HG03432 (cell line): ENCODE measurements at regions not wholly inside any gene's neighbourhood (a gene's known extent, or its start where the extent isn't known, plus 50 kb on each side); places are given as distances from the start of the nearest gene placed in this dataset.

Source experiments
- ATAC-seq: cut with Tn5 transposase; IDR thresholded peaks from one replicate; pipeline ENCODE4 v1.9.1; 2021; ENCODE audit warnings: mild to moderate bottlenecking, moderate library complexity; ENCODE audit not compliant: unreplicated experiment

DNA sequence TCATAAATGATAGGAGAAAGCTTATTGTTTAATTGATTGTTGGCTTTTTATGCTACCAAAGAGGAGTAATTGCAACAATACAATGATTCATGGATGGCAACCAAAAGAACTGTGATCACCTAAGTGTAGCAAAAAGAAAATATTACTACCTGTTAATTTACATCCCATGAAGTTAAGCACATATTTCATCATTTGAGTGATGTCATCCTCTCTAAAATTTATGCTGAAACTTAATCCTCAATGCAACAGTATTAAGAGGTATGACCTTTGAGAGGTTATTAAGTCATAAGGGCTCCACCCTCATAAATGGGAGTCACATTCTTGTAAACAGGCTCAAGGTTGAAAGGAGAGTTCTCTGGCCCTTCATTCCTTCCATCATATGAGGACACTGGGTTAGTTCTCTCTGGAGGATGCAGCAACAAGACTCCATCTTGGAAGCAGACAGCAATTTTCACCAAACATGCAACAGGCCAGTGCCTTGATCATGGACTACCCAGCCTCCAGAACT is 190.6 kb upstream of the GRIK2 start:
- no peak for ATAC-seq

DNA sequence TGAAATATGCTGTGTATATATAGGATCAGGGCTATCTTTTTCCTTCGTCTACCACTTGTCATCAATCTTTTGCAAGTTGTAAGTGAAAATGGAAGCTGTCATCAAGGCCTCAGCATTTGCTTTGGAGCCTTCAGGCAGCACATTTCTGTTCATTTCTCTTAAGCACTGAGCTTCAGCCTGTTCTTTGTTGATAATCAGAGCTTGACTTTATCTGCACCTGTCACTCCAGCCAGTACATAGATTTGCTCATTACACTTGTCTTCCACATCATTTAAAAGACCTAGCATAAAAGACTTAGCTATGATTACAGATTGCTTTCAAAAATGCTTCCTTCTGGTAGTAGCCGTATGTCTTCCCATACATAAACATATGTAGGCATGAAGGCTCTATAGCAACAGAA is 189.8 kb upstream of the GRIK2 start:
- no peak for ATAC-seq

DNA sequence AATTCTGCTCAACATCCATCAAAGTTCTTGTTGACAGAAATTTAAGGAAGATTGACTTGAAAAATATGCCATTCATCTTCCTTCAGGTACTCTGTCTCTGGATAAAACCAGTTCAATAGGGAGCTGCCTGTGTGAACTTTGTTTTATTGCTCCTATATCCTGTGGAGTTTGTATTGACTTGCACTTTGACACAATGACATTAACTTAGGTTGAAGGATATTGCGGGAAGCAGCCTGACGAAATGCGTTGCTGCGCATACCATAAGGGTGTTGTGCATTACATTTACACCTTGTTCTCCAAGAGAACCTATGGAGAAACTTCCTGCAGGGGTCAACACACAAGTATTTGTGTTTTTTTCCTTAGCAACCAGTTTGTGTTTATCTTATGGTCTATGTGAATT is 185.4 kb upstream of the GRIK2 start:
- no peak for ATAC-seq

DNA sequence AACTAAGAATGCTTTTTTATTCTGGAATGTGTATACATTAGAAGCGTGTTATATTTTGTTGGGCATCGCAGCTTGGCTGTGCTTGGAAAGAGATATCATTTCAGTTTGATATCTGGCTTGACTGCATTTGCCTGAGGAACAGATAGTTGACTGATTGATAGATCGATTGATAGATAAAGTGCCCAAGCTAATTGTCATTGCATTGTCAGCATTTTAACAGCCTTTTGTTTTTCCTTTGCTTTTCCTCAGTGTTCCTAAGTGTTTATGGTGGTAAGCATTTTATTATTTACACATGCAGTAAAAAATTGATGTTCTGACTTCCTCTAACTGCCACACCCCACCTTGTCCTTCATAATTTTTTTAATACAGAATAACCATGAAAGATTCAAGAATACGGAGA is 180.9 kb upstream of the GRIK2 start:
- no peak for ATAC-seq

DNA sequence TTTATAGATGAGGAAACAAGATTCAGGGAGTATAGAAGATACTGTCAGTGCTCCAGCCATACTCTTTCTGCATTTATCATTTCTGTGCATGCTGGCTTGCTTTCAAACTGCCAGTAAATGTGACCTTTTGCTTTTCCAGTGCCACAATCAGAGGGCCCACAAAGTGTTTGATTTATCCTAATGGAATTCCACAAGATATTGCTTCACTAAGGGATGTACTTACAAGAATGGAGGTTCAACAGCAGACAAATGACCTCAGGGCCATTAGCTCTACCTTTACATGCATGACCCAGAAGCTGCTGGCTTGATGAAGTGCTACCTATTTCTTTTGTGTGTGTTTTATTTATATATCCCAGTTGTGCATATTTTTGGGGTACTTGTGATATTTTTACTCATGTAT is 171.5 kb upstream of the GRIK2 start:
- no peak for ATAC-seq

DNA sequence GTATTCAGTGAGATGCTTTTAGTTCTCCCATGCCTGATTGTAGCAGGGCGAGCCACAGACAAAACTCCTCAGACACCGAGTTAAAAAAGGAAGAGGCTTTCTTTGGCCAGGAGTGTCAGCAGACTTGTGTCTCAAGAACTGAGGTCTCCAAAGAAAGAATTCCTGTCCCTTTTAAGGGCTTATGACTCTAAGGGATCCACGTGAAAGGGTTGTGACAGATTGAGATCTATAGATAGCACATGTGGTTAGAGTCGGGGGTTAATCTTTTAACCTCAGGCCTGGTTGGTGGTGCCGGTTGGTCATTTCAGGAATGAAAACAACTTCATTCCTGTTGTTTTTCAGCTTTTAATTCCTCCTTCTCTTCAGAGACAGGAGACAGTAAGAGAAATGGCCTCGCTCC is 168.8 kb upstream of the GRIK2 start:
- ATAC-seq, result no peak

DNA sequence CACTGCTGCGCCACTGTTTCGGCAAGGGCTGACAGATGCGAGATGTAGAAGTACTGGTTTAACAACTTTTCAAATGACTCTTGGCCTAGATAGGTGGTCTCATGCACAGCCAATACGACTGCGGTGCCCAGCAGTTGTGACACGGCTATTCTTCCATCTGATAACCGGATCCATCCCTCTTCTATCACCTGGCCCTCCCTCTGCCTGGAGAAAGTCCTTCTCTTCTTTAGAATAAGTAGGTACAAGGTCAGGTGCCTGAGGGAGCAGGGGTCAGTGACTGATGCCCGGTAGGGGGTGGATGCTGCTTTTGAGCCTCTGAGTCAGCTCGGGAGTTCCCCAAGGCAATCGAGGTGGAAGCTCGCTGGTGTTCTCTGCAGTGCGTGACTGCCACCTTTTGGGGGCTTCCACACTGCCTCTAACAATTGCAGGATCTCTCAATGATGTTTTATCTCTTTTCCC is 166.8 kb upstream of the GRIK2 start:
- peak; percentile 67 for ATAC-seq

DNA sequence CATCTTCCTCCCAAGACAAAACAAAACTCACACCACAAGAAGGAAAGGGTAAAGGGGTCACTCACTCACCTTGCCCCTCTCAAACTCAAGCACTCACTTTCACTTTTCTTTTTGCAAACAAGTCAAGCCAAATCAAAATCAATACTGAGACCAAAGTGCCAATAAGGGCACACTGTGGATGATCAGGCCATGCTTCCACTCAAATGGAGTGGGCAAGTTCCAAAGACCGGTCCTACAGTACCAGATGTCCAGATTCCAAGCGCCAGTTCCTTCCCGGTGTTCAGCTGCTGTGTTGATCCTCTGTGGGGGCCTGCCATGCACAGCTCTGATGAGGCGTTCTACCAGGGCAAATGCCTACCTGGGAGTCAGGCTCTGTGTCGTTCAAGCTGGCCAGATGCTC is 162.6 kb upstream of the GRIK2 start:
- ATAC-seq, result no peak

DNA sequence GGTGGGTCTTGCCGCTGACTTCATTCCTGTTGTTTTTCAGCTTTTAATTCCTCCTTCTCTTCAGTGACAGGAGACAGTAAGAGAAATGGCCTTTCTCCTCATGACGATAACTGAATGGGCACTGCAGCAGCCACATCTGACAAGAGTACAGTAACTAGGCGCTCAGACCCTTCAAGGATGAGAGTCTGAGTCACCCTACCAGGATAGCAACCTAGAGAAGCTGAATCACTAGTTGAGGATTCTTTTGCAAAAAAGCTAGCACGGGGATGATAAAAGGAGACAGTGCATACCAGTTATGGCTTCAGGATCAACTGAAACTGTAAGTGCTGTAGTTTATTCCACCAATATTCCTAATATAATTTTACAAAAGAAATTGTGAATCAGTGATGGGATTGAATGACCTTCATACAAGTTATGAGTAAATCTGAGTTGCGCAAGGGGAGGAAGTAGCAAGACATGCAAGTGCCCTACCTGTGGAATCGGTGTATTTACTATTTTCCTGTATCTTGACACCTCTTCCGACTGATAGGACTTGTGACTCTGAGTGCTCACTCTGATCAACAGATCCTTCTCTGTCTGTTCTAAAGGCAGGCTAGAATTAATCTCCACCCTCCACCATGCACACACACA is 161.8 kb upstream of the GRIK2 start:
- no peak for ATAC-seq

DNA sequence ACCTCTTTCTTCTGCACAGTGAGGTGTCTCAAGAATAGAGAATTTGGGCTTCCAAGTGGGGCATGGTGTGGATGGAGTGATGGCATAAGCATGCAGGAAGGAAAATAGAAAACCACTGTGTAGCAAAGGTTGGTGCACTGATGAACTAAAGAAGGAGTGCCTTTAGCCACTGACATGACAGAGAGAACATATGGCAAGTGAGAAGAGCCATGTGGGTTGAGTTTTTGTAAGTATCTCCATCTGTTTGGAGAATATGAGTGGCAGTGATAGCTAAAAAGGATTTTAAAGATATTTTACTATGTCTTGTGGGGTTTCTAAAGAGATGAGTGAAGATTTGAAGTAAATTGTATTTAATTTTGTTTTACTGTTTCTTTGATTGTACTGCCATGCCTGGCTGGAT is 160.5 kb upstream of the GRIK2 start:
- no peak for ATAC-seq

DNA sequence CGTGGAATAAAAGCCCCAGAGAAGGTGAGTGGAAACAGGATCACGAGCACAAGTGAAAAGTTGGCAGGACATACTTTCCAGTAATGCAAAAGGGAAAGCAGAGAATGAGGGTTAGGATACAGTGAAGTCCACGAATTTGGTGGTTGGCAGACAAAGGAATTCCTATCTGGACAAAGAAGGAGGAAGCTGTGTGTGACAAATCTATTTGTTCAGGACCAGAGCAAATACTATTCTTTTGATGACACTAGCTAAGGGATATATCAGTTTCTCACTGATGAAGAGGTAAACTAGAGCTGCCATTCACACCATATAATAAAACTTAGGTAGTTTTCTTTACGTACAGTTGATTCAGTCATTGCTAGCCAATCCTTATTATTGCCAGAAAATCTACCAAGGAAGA is 156.8 kb upstream of the GRIK2 start:
- no peak for ATAC-seq

DNA sequence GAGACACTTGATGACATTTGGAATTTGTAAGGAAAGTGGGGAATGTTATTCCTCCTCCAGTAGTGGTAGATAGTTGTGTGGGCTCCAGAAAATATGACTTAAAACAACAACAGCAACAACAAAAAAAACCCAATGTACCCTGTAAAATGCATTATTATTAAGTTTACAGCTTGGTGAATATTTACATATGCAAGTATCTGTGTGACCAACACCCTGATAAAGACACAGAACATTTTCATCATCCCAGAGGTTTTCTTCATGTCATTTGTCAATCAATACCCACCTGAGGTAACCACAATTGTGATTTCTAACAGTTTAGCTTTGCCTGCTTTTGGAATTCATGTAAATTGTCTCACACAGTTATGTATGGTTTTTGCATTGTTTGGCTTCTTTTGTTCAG is 152.1 kb upstream of the GRIK2 start:
- ATAC-seq, result no peak

DNA sequence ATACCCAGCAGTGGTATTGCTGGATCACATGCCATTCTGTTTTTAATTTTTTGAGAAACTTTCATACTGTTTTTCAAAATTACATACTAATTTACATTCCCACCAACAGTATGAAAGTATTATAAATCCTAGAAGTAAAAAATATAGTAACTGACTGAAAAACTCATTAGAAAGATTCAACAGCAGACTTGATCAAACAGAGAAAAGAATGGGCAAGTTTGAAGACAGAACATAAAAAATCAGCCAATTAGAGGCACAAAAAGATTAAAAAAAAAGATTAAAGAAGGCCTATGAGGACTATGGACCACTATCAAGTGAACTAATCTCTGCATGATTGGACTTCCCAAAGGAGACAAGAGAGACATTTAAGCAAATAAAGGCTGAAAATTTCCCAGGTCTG is 144.0 kb upstream of the GRIK2 start:
- no peak for ATAC-seq

DNA sequence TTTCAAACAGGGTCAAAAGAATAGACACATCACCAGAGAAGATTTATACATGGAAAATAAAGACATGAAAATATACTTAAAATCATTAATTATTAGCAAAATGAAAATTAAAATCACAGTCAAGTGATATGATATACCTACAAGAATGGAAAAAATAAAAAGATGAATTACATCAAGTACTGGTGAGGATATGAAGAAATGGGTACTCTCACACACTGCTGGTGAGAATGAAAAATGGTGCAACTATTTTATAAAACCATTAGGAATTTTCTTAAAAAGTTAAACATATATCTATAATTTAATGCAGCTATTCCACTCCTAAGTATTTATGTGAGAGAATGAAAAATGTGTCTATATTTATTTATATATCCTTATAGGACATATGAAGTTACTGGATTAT is 136.3 kb upstream of the GRIK2 start:
- no peak for ATAC-seq

DNA sequence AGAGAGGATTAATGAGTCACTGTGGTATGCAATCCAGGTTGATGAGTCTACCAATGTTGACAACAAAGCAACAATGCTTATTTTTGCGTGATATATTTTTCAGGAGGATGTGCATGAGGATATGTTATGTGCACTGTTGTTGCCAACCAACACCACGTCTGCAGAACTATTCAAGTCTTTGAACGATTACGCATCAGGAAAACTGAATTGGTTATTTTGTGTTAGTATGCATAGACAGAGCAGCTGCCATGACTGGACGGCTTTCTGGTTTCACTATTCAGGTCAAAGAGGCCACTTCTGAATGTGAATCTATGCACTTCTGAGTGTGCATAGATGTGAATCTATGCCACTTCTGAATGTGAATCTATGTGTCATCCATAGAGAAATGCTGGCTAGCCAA is 134.0 kb upstream of the GRIK2 start:
- ATAC-seq, result no peak

DNA sequence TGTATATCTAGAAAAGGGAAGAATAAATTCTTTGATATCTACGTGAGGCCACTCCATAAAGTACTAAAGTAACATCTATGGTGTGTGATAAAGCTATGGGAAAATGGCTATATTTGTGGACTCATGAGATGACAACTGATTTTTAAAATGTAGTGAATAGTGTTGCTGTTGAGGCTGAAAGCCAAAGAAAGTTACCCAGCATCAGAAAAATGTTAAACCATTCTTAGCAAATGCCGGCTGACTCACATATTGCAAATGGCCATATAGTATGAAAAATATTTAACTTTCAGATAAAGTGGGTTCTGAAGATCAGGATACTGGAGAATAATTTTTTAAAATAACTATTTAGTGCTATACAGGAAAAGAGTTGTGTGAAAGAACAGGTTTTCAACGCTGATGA is 129.9 kb upstream of the GRIK2 start:
- no peak for ATAC-seq

DNA sequence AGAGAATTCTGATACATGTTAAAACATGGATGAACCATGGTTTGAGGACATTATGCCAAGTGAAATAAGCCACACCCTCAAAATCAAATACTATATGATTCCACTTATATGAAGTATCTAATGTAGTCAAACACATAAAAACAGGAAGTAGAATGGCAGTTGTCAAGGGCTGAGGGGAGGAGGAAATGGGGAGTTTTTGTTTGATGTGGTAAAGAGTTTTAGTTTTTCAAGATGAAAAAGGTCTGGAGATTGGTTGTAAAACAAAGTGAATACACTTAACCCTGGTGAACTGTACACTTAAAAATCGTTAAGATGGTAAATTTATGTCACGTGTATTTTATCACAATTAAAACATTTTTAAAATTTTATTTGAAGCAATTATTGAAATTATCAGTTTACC is 127.4 kb upstream of the GRIK2 start:
- ATAC-seq, result peak; percentile 57

DNA sequence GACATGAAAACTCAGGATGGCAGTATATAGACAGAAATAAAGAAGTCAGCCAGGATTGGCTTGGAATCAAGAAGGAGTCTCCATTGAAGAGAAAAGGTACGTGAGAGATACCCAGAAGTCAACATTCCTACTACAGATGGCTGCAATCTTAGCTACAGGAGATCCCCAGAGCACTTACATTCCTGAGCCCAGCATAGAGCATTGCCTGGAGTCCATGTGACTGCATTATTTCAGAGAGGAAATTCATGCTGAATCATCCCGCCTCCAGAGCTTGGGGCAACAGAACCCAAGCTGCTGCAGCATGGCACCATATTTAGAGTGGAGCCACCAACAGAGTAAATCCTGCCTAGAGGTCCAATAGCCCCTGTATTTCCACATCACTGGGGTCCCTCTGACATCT is 125.0 kb upstream of the GRIK2 start:
- ATAC-seq, result no peak

DNA sequence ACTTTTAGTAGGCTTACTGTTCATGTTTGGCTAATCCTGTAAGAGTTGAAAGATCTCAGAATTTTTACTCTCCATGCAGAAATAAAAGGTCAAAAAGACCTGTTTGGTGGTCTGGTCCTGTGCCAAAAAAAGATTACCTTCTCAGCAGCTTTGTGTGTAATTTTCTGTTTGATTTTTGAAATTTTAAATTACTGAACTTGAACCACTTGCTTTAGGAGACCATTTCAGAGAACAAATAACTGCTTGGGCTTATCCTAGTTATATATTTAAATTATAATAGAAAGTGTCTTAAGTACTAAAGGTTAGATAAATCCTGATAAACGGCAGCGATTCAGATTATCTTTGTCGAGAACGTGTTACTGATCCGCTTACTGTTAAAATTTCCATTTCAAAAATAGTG is 118.3 kb upstream of the GRIK2 start:
- no peak for ATAC-seq

DNA sequence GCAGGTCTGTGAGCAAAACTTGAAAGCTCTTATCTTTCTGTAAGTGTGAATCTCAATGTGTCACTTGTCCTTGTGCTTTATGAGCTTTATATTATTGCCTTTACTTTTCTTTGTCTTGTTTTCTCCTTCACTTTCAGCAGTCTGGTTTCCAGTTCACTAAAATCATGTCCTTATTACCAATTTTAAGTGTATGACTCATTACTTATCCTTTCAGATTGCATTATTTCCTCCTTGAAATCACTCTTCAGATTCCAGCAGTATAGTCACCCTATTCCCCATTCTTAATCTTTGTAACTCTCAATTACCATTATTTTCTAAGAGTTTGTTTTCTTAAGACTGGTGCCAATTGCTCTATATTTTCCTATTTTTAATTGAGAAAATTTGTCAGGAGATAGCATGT is 117.4 kb upstream of the GRIK2 start:
- ATAC-seq, result no peak

DNA sequence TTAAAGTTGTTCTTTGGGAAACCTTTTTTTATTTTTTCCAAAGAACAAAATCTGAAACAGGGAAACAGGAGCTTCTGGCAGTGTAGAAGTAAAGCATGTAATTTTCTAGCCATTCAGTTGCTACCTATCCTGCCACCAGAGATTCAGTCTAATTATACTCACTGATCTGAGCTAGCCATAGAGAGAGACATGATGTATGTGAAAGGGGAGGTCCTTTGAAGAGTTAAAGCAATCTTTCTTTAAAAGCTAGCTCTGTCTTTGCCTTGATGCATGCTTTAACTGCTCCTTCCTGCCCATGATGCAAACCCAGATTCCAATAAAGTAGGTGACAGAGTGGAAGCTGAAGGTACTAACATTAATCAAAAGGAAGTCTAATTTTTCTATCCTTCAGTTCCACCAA is 114.1 kb upstream of the GRIK2 start:
- ATAC-seq, result no peak

DNA sequence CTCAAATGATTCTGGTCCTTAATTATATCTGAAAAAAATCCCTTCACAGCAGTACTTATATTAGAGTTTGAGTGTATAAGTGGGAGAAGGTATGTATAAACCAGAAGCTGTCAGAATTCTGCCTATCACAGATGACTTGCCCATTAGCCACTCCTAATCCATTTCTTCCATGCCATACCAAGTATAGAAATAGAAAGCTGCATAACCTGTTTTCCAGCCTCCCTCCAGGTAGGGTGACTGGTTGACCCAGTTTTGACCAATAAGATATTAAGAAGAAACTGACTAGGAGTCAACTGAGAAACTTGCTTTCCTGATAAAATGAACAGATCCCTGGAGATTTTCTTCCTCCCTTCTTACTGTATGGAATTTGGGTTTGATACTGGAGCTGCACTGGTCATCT is 112.2 kb upstream of the GRIK2 start:
- ATAC-seq, result no peak

DNA sequence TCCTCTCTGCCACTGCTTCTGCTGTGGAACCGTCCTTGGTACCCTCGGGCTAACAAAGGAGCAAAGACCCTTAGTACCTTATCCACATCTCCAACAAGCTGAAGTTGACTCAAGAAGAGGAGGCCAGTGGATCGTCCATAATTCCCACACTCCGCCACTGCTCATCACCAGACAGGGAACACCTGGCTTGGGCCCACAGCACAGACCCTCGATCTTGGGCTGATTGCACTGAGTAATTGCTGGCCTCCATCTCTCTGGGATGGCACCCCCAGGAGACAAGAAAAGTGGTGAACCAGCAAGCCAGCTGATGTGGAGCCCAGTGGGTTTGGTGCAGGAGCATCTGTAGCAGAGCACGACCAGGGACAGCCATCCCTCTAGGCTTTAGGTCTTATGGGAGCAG is 109.4 kb upstream of the GRIK2 start:
- ATAC-seq, result no peak
